ENCODE measurements at regions not wholly inside any gene's neighbourhood (a gene's known extent, or its start where the extent isn't known, plus 50 kb on each side); places are given as distances from the start of the nearest gene placed in this dataset.

DNA sequence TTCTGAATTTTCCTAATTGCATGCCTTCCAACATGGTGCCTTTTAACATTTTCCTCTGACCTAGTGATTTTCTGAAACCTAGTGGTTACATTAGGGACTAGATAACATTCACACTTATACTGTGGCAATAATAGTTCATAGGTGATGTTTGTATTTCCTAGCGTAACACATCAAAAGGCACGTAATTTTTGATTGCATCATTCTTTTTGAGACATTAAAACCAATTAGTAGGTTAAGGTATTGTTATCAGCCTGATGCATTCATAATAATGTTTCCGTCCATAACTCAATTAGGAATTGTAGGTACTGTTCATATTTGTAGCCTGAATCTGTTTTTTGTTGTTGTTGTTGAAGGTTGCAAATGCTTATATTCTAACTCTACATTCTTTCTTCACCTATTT, 192.4 kb downstream of the ANXA1 start:
- TF ChIP-seq, protein P1, sequence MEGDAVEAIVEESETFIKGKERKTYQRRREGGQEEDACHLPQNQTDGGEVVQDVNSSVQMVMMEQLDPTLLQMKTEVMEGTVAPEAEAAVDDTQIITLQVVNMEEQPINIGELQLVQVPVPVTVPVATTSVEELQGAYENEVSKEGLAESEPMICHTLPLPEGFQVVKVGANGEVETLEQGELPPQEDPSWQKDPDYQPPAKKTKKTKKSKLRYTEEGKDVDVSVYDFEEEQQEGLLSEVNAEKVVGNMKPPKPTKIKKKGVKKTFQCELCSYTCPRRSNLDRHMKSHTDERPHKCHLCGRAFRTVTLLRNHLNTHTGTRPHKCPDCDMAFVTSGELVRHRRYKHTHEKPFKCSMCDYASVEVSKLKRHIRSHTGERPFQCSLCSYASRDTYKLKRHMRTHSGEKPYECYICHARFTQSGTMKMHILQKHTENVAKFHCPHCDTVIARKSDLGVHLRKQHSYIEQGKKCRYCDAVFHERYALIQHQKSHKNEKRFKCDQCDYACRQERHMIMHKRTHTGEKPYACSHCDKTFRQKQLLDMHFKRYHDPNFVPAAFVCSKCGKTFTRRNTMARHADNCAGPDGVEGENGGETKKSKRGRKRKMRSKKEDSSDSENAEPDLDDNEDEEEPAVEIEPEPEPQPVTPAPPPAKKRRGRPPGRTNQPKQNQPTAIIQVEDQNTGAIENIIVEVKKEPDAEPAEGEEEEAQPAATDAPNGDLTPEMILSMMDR (IDR thresholded peaks at IDR 0.05 in 4 of 5, conservative IDR thresholded peaks at IDR 0.05 in 1 of 5) = no peak
- TF ChIP-seq POLR2A (IDR thresholded peaks at IDR 0.05) = no peak

All from gastrocnemius medialis (tissue), 4 donors.